ENCODE measurements at regions not wholly inside any gene's neighbourhood (a gene's known extent, or its start where the extent isn't known, plus 50 kb on each side); places are given as distances from the start of the nearest gene placed in this dataset.

DNA sequence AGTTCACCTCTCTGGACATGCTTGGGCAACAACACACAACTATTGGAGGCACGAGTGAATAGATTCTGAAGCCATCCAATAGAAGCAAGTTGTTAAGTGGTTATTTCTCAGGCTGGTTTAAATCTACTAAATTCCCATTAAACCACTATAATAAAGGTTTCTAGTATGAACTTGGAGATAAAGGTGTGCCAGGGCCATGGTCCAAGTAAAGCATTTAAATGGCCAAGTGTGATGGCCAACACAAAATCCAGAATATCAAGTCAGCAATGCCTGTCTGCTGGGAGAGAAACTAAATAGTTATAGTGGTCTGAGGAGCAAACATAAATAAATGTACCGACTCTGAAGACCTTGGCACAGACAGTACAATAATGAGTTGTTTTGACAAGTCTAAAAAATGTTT, 294.3 kb upstream of the STXBP5 start:
- no peak overlapping the region for H3K9ac ChIP-seq (ENCODE audit: control insufficient read depth, insufficient read depth, low read length)
- no peak overlapping the region for H3K4me2 ChIP-seq (ENCODE audit: control insufficient read depth, insufficient read depth)
- ChIA-PET CTCF (no interaction called here), RAD21 (ENCODE audit: unreplicated experiment) (no interaction called here), POLR2A (no interaction called here), SMC1A (ENCODE audit: uncharacterized antibody, unreplicated experiment) (no interaction called here)
- FAIRE-seq (no peak), DNase-seq (ENCODE audit: low read depth, low spot score) (no peak), ATAC-seq (no peak)
- H3K36me3 ChIP-seq (ENCODE audit: control insufficient read depth in 2 of 2, insufficient read depth in 2 of 2, low read length in 1 of 2), result no peaks in the 10 kb centered on the region
- TF ChIP-seq JUND (IDR thresholded peaks at IDR 0.05; ENCODE audit: low read depth, low read length) (no peak), RB1 (IDR thresholded peaks at IDR 0.05; ENCODE audit: borderline replicate concordance) (no peak), ZNF217 (IDR thresholded peaks at IDR 0.05) (no peak), ATF3 (IDR thresholded peaks at IDR 0.05; ENCODE audit: borderline replicate concordance, extremely low read depth, low read depth, low read length) (no peak), ZBTB4 (CRISPR knock-in tag; IDR thresholded peaks at IDR 0.05) (no peak), CBX3 (IDR thresholded peaks at IDR 0.05; ENCODE audit: borderline replicate concordance, low read depth) (no peak)
- H3K27ac ChIP-seq (ENCODE audit: control insufficient read depth, insufficient read depth), result no peak overlapping the region
- no peaks in the 10 kb centered on the region for H3K4me1 ChIP-seq (ENCODE audit: control insufficient read depth, insufficient read depth, low read length)
- H2AFZ ChIP-seq (ENCODE audit: control insufficient read depth, low read depth, low read length), result no peak overlapping the region
- BruUV-seq (replicated peaks), result no TSS peak
- H3K27me3 ChIP-seq (replicated peaks in 1 of 2; ENCODE audit: control insufficient read depth in 2 of 2, insufficient read depth in 2 of 2, low read length in 1 of 2), result no peaks in the 10 kb centered on the region
- no peaks in the 10 kb centered on the region for H3K9me3 ChIP-seq (replicated peaks; ENCODE audit: control insufficient read depth, insufficient read depth, low read length)
- intact Hi-C loops (cut with micrococcal nuclease; ENCODE audit: unreplicated experiment) (no loop called here), in situ Hi-C loops (cut with MboI) (no loop called here)
- H3K79me2 ChIP-seq (ENCODE audit: control insufficient read depth, insufficient read depth, low read length), result no peaks in the 10 kb centered on the region
- no peaks in the 10 kb centered on the region for H4K20me1 ChIP-seq (ENCODE audit: control insufficient read depth, insufficient read depth)
- WGBS (ENCODE audit: insufficient coverage, insufficient replicate concordance, low lambda C conversion rate, missing lambda C conversion rate), result 0% methylated on average over 2 of the region's 2 CpGs
- H3K4me3 ChIP-seq, result no peak overlapping the region

Data from GM12878 (cell line).